Natural killer cell (primary cell): ENCODE measurements at regions not wholly inside any gene's neighbourhood (a gene's known extent, or its start where the extent isn't known, plus 50 kb on each side); places are given as distances from the start of the nearest gene placed in this dataset.

ENCODE experiments used
- ATAC-seq, 3 donors: fragments of 150-1000 bp in 2 of 3; fragments of 200-7000 bp in 1 of 3; cut with Tn5 transposase; 1 replicate in 1 of 3; 2 replicates in 2 of 3; pipeline ENCODE4 v1.10.0; 2021; ENCODE audit warnings: mild to moderate bottlenecking in 2 of 3, moderate library complexity in 2 of 3
- DNase-seq, 2 donors: peaks; one replicate each; pipeline versions ENCODE4 v3.0.0 to v3.0.0-alpha.2; 2013 to 2021; ENCODE audit warnings: mixed read lengths in 1 of 2
- H3K27ac ChIP-seq: one replicate; pipeline ENCODE4 v1.5.1; 2013; ENCODE audit warnings: mild to moderate bottlenecking, low read length
- H3K27me3 ChIP-seq: one replicate; pipeline ENCODE4 v1.6.1; 2013; ENCODE audit warnings: low read length; ENCODE audit not compliant: control insufficient read depth, insufficient read depth
- H3K36me3 ChIP-seq: one replicate; pipeline ENCODE4 v1.6.1; 2013; ENCODE audit warnings: low read length; ENCODE audit not compliant: control insufficient read depth, insufficient read depth
- H3K4me1 ChIP-seq: one replicate; pipeline ENCODE4 v1.6.1; 2013; ENCODE audit warnings: low read length; ENCODE audit not compliant: control insufficient read depth, insufficient read depth
- H3K4me3 ChIP-seq: one replicate; pipeline ENCODE4 v1.5.1; 2013; ENCODE audit warnings: low read length
- H3K9me3 ChIP-seq: one replicate; pipeline ENCODE4 v1.6.1; 2013; ENCODE audit warnings: low read length; ENCODE audit not compliant: control insufficient read depth, insufficient read depth
- H3K27ac Mint-ChIP-seq, 2 donors: one replicate each; pipeline ENCODE4 v1.8.0; 2022; ENCODE audit warnings: mild to moderate bottlenecking in 2 of 2, mixed read lengths in 2 of 2, moderate library complexity in 1 of 2
- H3K27me3 Mint-ChIP-seq, 2 donors: one replicate each; pipeline ENCODE4 v1.8.0; 2022; ENCODE audit warnings: low read depth in 2 of 2, mixed read lengths in 2 of 2
- H3K36me3 Mint-ChIP-seq: one replicate; pipeline ENCODE4 v1.8.0; 2022; ENCODE audit warnings: mixed read lengths
- H3K4me1 Mint-ChIP-seq, 2 donors: one replicate each; pipeline ENCODE4 v1.8.0; 2022; ENCODE audit warnings: mixed read lengths in 2 of 2
- H3K4me3 Mint-ChIP-seq: one replicate; pipeline ENCODE4 v1.8.0; 2022; ENCODE audit warnings: mild to moderate bottlenecking, moderate library complexity, mixed read lengths
- H3K9me3 Mint-ChIP-seq, 2 donors: one replicate each; pipeline ENCODE4 v1.8.0; 2022; ENCODE audit warnings: mixed read lengths in 2 of 2
- CTCF ChIP-seq: fragments of 200-600 bp; IDR thresholded peaks from one replicate; pipeline ENCODE4 v1.8.0; 2022; ENCODE audit warnings: antibody characterized with exemption
- WGBS: methylation state at CpG from one replicate; pipeline ENCODE4 v1.1.7; 2013; ENCODE audit warnings: missing lambda C conversion rate; ENCODE audit not compliant: insufficient coverage; 5-methylcytosine and 5-hydroxymethylcytosine counted together
- intact Hi-C: fragments of 100-400 bp; cut with micrococcal nuclease; formaldehyde crosslinking; loops from one replicate; pipeline ENCODE4 v1.14.2; 2022

- Mint-ChIP-seq H3K4me1 (peaks cover 13 to 16% of the 10 kb centered on the region in 2 donors), H3K27ac (peak overlapping the region in 1 of 2 donors; percentile 41), H3K9me3 (no peaks in the 10 kb centered on the region), H3K36me3 (no peaks in the 10 kb centered on the region), H3K4me3 (no peak overlapping the region), H3K27me3 (no peaks in the 10 kb centered on the region)
- Histone ChIP-seq H3K4me3 (no peak overlapping the region), H3K27me3 (no peaks in the 10 kb centered on the region), H3K4me1 (no peaks in the 10 kb centered on the region), H3K9me3 (no peaks in the 10 kb centered on the region), H3K36me3 (no peaks in the 10 kb centered on the region), H3K27ac (no peak overlapping the region)
- WGBS, result 46% methylated on average over 2 of the region's 2 CpGs
- ATAC-seq (no peak), DNase-seq (no peak)
- no peak for TF ChIP-seq CTCF
- intact Hi-C loops, result no loop called here
Observed at GRCh38 chr9:106526716-106527204, 336.2 kb upstream of the ZNF462 start.

DNA sequence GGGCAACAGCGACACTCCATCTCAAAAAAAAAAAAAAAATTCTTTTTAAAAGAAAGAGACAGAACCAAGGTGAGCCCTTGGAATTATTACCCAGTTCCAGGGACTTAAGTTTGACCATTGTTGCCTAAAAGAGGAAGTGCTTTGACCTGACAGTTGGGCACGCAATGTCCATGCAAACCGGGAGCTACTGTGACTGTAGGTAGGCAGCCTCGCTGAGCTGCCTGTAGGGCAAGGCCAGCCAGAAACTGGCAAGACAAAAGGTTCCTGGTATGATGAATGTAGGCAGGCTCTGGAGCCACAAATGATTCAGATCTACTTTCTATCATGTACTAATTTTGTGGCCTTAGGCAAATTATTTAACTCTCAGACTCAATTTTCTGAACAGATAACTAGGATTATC, 334.8 kb upstream of the ZNF462 start:
- H3K4me1 Mint-ChIP-seq, result peaks cover 11 to 30% of the 10 kb centered on the region in 2 donors
- H3K27ac ChIP-seq, result no peak overlapping the region
- ATAC-seq, result no peak
- H3K27ac Mint-ChIP-seq, result no peak overlapping the region
- no peak overlapping the region for H3K4me3 ChIP-seq
- H3K27me3 ChIP-seq, result no peaks in the 10 kb centered on the region
- no peaks in the 10 kb centered on the region for H3K27me3 Mint-ChIP-seq
- H3K4me3 Mint-ChIP-seq, result no peak overlapping the region
- H3K36me3 Mint-ChIP-seq, result no peaks in the 10 kb centered on the region
- TF ChIP-seq CTCF, result no peak
- 94% methylated on average over 4 of the region's 4 CpGs for WGBS
- H3K9me3 ChIP-seq, result no peaks in the 10 kb centered on the region
- DNase-seq, result no peak
- intact Hi-C loops, result no loop called here
- no peaks in the 10 kb centered on the region for H3K4me1 ChIP-seq
- H3K9me3 Mint-ChIP-seq, result no peaks in the 10 kb centered on the region
- no peaks in the 10 kb centered on the region for H3K36me3 ChIP-seq

- Histone ChIP-seq H3K9me3 (no peaks in the 10 kb centered on the region), H3K4me3 (no peak overlapping the region), H3K36me3 (no peaks in the 10 kb centered on the region), H3K27me3 (no peaks in the 10 kb centered on the region), H3K27ac (no peak overlapping the region), H3K4me1 (no peaks in the 10 kb centered on the region)
- intact Hi-C loops, result no loop called here
- Mint-ChIP-seq H3K4me3 (no peak overlapping the region), H3K9me3 (no peaks in the 10 kb centered on the region), H3K27me3 (no peaks in the 10 kb centered on the region), H3K27ac (peak overlapping the region; percentile 18 to 30), H3K36me3 (no peaks in the 10 kb centered on the region), H3K4me1 (peaks cover 17 to 35% of the 10 kb centered on the region in 2 donors)
- TF ChIP-seq CTCF, result no peak
- ATAC-seq, result no peak
- no peak for DNase-seq
- 85% methylated on average over 3 of the region's 3 CpGs for WGBS
Observed at GRCh38 chr9:106529616-106530015, 333.4 kb upstream of the ZNF462 start.

DNA sequence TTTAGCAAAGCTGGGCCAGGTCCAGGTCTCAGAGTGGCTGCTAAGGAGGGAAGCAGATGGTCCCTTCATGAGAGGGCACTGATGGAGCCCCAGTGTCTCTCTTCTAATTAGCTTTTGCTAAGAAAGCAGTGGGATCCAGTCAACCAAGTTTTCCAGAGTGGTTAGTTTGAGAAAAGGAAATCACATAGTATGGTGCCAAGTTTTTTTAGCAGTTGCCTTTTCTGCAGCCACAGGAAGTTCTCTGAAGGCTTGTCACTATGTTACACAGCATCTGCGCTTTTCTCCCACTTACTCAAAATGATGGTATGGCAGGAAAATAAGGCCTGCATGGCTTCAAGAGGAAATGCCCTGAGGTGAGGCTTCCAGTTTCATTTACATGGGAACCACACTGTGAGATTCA, 331.5 kb upstream of the ZNF462 start:
- TF ChIP-seq CTCF, result no peak
- H3K4me3 Mint-ChIP-seq, result no peak overlapping the region
- Histone ChIP-seq H3K4me1 (no peaks in the 10 kb centered on the region), H3K36me3 (no peaks in the 10 kb centered on the region), H3K27me3 (no peaks in the 10 kb centered on the region), H3K27ac (no peak overlapping the region), H3K9me3 (no peaks in the 10 kb centered on the region), H3K4me3 (no peak overlapping the region)
- ATAC-seq (peak in 1 of 3 donors; percentile 37), DNase-seq (no peak)
- 25% methylated on average over 1 of the region's 1 CpG for WGBS
- H3K4me1 Mint-ChIP-seq, result peaks cover 33 to 46% of the 10 kb centered on the region in 2 donors
- H3K9me3 Mint-ChIP-seq, result no peaks in the 10 kb centered on the region
- H3K36me3 Mint-ChIP-seq, result no peaks in the 10 kb centered on the region
- H3K27me3 Mint-ChIP-seq, result no peaks in the 10 kb centered on the region
- H3K27ac Mint-ChIP-seq, result no peak overlapping the region
- intact Hi-C loops, result no loop called here
